ENCODE measurements at regions not wholly inside any gene's neighbourhood (a gene's known extent, or its start where the extent isn't known, plus 50 kb on each side); places are given as distances from the start of the nearest gene placed in this dataset.

DNA sequence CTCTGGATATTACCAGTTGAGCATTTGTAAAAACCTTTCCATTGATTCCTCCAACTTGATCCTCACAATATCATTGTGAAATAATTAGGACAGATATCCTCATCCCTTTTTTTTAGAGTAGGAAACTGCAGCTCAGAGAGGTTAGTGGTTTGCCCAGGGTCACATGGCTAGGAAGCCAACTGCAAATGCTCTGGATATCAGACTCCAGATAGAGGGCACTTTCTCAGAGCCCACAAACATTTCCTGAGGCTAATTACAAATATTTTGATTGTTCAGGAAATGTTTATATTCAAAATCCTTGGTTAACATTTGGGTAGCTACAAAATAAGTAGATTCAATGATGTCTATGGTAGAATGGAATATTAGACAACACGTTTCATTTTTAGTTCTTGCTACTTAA is 154.8 kb upstream of the DPYD start:
- no peak for TF ChIP-seq POLR2A (IDR thresholded peaks at IDR 0.05)
- TF ChIP-seq, protein P1, sequence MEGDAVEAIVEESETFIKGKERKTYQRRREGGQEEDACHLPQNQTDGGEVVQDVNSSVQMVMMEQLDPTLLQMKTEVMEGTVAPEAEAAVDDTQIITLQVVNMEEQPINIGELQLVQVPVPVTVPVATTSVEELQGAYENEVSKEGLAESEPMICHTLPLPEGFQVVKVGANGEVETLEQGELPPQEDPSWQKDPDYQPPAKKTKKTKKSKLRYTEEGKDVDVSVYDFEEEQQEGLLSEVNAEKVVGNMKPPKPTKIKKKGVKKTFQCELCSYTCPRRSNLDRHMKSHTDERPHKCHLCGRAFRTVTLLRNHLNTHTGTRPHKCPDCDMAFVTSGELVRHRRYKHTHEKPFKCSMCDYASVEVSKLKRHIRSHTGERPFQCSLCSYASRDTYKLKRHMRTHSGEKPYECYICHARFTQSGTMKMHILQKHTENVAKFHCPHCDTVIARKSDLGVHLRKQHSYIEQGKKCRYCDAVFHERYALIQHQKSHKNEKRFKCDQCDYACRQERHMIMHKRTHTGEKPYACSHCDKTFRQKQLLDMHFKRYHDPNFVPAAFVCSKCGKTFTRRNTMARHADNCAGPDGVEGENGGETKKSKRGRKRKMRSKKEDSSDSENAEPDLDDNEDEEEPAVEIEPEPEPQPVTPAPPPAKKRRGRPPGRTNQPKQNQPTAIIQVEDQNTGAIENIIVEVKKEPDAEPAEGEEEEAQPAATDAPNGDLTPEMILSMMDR (IDR thresholded peaks at IDR 0.05) = no peak
